ENCODE measurements at regions not wholly inside any gene's neighbourhood (a gene's known extent, or its start where the extent isn't known, plus 50 kb on each side); places are given as distances from the start of the nearest gene placed in this dataset.
A peak's percentile ranks its signal among the peaks of the same experiment; 100 is the strongest.

DNA sequence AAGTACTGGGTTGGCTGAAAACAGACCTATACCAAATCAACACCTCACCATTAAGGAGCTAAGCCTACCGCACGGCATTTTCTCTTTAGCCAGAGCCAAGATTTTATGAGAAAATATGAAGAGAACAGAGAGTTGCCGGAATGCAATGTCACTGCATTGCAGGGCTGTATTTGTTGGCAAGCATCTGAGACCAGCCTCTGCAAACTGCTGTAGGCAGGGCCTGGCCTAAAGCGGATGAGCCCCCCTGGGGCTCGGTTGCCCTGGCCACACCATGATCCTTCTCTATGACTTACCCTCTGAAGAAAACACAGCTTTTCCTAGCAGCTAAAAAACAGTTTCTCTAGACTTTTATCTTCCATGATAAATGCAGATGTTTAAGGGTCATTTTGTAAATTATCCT lies 120.5 kb upstream of the SORBS2 start:
- no peak for TF ChIP-seq EZH2 (IDR thresholded peaks at IDR 0.05; ENCODE audit: borderline replicate concordance, low read length)
- TF ChIP-seq, protein P1, sequence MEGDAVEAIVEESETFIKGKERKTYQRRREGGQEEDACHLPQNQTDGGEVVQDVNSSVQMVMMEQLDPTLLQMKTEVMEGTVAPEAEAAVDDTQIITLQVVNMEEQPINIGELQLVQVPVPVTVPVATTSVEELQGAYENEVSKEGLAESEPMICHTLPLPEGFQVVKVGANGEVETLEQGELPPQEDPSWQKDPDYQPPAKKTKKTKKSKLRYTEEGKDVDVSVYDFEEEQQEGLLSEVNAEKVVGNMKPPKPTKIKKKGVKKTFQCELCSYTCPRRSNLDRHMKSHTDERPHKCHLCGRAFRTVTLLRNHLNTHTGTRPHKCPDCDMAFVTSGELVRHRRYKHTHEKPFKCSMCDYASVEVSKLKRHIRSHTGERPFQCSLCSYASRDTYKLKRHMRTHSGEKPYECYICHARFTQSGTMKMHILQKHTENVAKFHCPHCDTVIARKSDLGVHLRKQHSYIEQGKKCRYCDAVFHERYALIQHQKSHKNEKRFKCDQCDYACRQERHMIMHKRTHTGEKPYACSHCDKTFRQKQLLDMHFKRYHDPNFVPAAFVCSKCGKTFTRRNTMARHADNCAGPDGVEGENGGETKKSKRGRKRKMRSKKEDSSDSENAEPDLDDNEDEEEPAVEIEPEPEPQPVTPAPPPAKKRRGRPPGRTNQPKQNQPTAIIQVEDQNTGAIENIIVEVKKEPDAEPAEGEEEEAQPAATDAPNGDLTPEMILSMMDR (IDR thresholded peaks at IDR 0.05; ENCODE audit: low read length) = no peak
- Histone ChIP-seq H3K4me1 (ENCODE audit: insufficient read depth, low read length, severe bottlenecking) (peaks cover 3% of the 10 kb centered on the region), H3F3A (ENCODE audit: insufficient read depth, low read length) (no peaks in the 10 kb centered on the region), H3K9ac (ENCODE audit: low read length) (no peak overlapping the region), H3K36me3 (ENCODE audit: insufficient read depth, low read length) (no peaks in the 10 kb centered on the region; the same call in 1 of the 2 replicates), H4K20me1 (ENCODE audit: insufficient read depth, low read length) (no peaks in the 10 kb centered on the region), H3K79me2 (ENCODE audit: insufficient read depth, low read length) (no peaks in the 10 kb centered on the region), H3K27me3 (ENCODE audit: insufficient read depth, low read length) (no peaks in the 10 kb centered on the region; the same call in 1 of the 2 replicates), H3K9me3 (ENCODE audit: low read length) (no peaks in the 10 kb centered on the region), H3K9me2 (ENCODE audit: low read depth, low read length) (no peaks in the 10 kb centered on the region), H3K4me3 (ENCODE audit: low read depth, low read length, poor library complexity, severe bottlenecking) (no peak overlapping the region), H3K27ac (ENCODE audit: low read depth, low read length, poor library complexity, severe bottlenecking) (no peak overlapping the region), H2AFZ (ENCODE audit: low read length) (no peak overlapping the region), H3K4me2 (ENCODE audit: low read length) (no peak overlapping the region)

DNA sequence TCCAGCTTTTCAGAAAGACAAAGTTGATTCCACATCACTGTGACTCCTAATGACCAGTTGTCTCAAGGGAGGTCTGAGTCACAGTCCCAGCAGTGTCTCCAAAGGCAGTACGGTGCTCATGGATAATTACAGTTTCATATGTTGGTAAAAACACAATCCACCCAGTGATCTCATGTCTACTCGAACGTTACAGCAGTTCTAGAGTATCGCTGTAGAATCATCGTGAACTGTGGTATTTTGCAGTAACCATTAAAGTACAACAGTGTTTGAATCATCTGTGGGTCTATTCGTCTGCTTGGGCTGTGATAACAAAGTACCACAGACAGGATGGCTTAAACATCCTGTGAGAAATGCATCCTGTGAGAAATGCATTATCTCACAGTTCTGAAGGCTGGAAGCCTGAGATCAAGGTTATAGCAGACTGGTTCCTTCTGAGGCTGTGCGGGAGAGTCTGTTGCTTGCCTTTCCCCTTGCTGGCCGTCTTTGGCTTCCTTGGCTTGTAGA lies 121.1 kb upstream of the SORBS2 start:
- Histone ChIP-seq H4K20me1 (ENCODE audit: insufficient read depth, low read length) (no peaks in the 10 kb centered on the region), H3K4me3 (ENCODE audit: low read depth, low read length, poor library complexity, severe bottlenecking) (no peak overlapping the region), H3K4me1 (ENCODE audit: insufficient read depth, low read length, severe bottlenecking) (peaks cover 3% of the 10 kb centered on the region), H3K36me3 (ENCODE audit: insufficient read depth, low read length) (no peaks in the 10 kb centered on the region; the same call in 1 of the 2 replicates), H3K27ac (ENCODE audit: low read depth, low read length, poor library complexity, severe bottlenecking) (no peak overlapping the region), H3K79me2 (ENCODE audit: insufficient read depth, low read length) (no peaks in the 10 kb centered on the region), H3K9me2 (ENCODE audit: low read depth, low read length) (no peaks in the 10 kb centered on the region), H3F3A (ENCODE audit: insufficient read depth, low read length) (no peaks in the 10 kb centered on the region), H3K9me3 (ENCODE audit: low read length) (no peaks in the 10 kb centered on the region), H3K4me2 (ENCODE audit: low read length) (no peak overlapping the region), H3K27me3 (ENCODE audit: insufficient read depth, low read length) (no peaks in the 10 kb centered on the region; the same call in 1 of the 2 replicates), H3K9ac (ENCODE audit: low read length) (no peak overlapping the region), H2AFZ (ENCODE audit: low read length) (no peak overlapping the region)
- TF ChIP-seq, protein P1 (IDR thresholded peaks at IDR 0.05; ENCODE audit: low read length) = no peak
- TF ChIP-seq EZH2 (IDR thresholded peaks at IDR 0.05; ENCODE audit: borderline replicate concordance, low read length) = no peak

DNA sequence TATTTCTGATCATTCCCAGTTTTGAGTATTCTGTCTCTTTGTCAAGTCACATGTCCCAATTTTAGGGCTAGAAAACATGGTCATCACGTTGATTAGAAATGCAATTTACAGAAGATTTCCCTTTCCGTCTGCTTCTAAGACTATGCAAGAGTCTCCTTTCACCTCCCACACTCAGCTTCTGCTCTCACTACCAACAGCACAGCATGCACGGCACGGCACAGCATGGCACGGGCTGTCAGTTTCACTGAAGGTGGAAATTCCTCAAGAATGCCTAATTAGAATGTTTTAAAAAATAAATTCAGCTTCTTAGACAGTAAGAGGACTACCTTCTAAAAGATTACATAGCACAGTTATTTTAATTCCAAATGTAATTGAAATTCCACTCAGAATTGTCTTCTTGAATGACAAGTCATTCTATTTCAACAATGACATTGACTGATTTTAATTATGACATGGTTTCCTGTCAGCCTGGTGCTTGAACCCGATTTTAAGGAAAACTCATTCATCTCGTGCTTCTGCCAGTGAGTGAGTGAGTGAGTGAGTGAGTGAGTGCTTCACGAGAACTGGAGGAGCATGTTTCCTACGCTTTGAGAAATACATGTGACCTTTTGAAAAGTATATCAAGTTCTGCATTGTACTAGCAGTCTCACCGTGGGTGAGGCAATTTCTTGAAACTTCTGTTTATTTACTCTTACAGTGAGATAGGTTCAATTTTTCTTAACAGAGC lies 124.8 kb upstream of the SORBS2 start:
- peak overlapping the region; percentile 4; the same call in 1 of the 2 replicates for H3K4me2 ChIP-seq (ENCODE audit: low read length)
- no peak overlapping the region for H2AFZ ChIP-seq (ENCODE audit: low read length)
- TF ChIP-seq, protein P1 (IDR thresholded peaks at IDR 0.05; ENCODE audit: low read length) = no peak
- no peak for TF ChIP-seq EZH2 (IDR thresholded peaks at IDR 0.05; ENCODE audit: borderline replicate concordance, low read length)
- H3K36me3 ChIP-seq (ENCODE audit: insufficient read depth, low read length) = no peaks in the 10 kb centered on the region
- H3K4me3 ChIP-seq (ENCODE audit: low read depth, low read length, poor library complexity, severe bottlenecking) = no peak overlapping the region
- no peaks in the 10 kb centered on the region for H4K20me1 ChIP-seq (ENCODE audit: insufficient read depth, low read length)
- peaks cover 3% of the 10 kb centered on the region for H3K4me1 ChIP-seq (ENCODE audit: insufficient read depth, low read length, severe bottlenecking)
- no peaks in the 10 kb centered on the region for H3K9me2 ChIP-seq (ENCODE audit: low read depth, low read length)
- no peaks in the 10 kb centered on the region; the same call in 1 of the 2 replicates for H3K27me3 ChIP-seq (ENCODE audit: insufficient read depth, low read length)
- no peaks in the 10 kb centered on the region for H3K9me3 ChIP-seq (ENCODE audit: low read length)
- no peak overlapping the region for H3K27ac ChIP-seq (ENCODE audit: low read depth, low read length, poor library complexity, severe bottlenecking)
- H3K79me2 ChIP-seq (ENCODE audit: insufficient read depth, low read length) = no peaks in the 10 kb centered on the region
- H3F3A ChIP-seq (ENCODE audit: insufficient read depth, low read length) = no peaks in the 10 kb centered on the region
- no peak overlapping the region for H3K9ac ChIP-seq (ENCODE audit: low read length)

Data from OCI-LY1 (cell line).